Fibroblast of lung (primary cell): ENCODE measurements at regions not wholly inside any gene's neighbourhood (a gene's known extent, or its start where the extent isn't known, plus 50 kb on each side); places are given as distances from the start of the nearest gene placed in this dataset.

ENCODE experiments used
- DNase-seq, 2 donors: peaks; one replicate each; pipeline versions ENCODE4 v3.0.0 to v3.0.0-alpha.2; 2010; ENCODE audit warnings: low read depth in 2 of 2
- H2AFZ ChIP-seq: 2 replicates; pipeline ENCODE4 v1.5.1; 2012; ENCODE audit warnings: low read length, control low read depth, inconsistent platforms
- H3K27ac ChIP-seq: 2 replicates; pipeline ENCODE4 v1.5.1; 2011; ENCODE audit warnings: low read length, control low read depth; ENCODE audit not compliant: insufficient read depth
- H3K27me3 ChIP-seq: 2 replicates; pipeline ENCODE4 v1.5.1; 2011; ENCODE audit warnings: mild to moderate bottlenecking, low read length; ENCODE audit not compliant: control insufficient read depth, insufficient read depth
- H3K36me3 ChIP-seq: 2 replicates; pipeline ENCODE4 v1.5.1; 2011; ENCODE audit warnings: low read length; ENCODE audit not compliant: control insufficient read depth, insufficient read depth
- H3K4me1 ChIP-seq: 2 replicates; pipeline ENCODE4 v1.5.1; 2011; ENCODE audit warnings: low read length; ENCODE audit not compliant: control insufficient read depth, insufficient read depth; ENCODE audit errors: extremely low read depth
- H3K4me2 ChIP-seq: 2 replicates; pipeline ENCODE4 v1.5.1; 2011; ENCODE audit warnings: low read length, control low read depth; ENCODE audit not compliant: insufficient read depth; ENCODE audit errors: extremely low read depth
- H3K4me3 ChIP-seq, 4 experiments: fragments of 200-600 bp in 1 of 4; sonication (generic) in 1 of 4; replicated peaks in 1 of 4; 2 replicates each; pipeline ENCODE4 v1.5.1; 2011 to 2016; ENCODE audit warnings: low read length in 4 of 4, low read depth in 3 of 4, mild to moderate bottlenecking in 3 of 4, control low read depth in 2 of 4, inconsistent platforms in 1 of 4, mixed read lengths in 1 of 4; ENCODE audit not compliant: insufficient read depth in 1 of 4; ENCODE audit errors: control extremely low read depth in 1 of 4
- H3K79me2 ChIP-seq: 2 replicates; pipeline ENCODE4 v1.5.1; 2012; ENCODE audit warnings: mild to moderate bottlenecking, low read length, inconsistent platforms; ENCODE audit not compliant: control insufficient read depth, insufficient read depth
- H3K9ac ChIP-seq: 2 replicates; pipeline ENCODE4 v1.5.1; 2011; ENCODE audit warnings: mild to moderate bottlenecking, low read length, control low read depth; ENCODE audit not compliant: insufficient read depth
- H3K9me3 ChIP-seq: 2 replicates; pipeline ENCODE4 v1.5.1; 2012; ENCODE audit warnings: low read depth, low read length; ENCODE audit not compliant: control insufficient read depth, insufficient read depth
- H4K20me1 ChIP-seq: 2 replicates; pipeline ENCODE4 v1.5.1; 2011; ENCODE audit warnings: low read length; ENCODE audit not compliant: control insufficient read depth, insufficient read depth; ENCODE audit errors: extremely low read depth
- EZH2 ChIP-seq: IDR thresholded peaks from 2 replicates; pipeline ENCODE4 v1.5.1; 2012; ENCODE audit warnings: low read length, control low read depth, mild to moderate bottlenecking; ENCODE audit errors: missing control alignments
- TF ChIP-seq, protein P1 (sequence below), 2 donors: IDR thresholded peaks in 1 of 2; conservative IDR thresholded peaks in 1 of 2; 1 replicate in 1 of 2; 2 replicates in 1 of 2; pipeline ENCODE4 v1.5.1; 2011 to 2012; ENCODE audit warnings: low read length in 2 of 2, control low read depth in 1 of 2, inconsistent platforms in 1 of 2, low read depth in 1 of 2, mild to moderate bottlenecking in 1 of 2

- Histone ChIP-seq H3K9me3 (no peaks in the 10 kb centered on the region), H3K27ac (no peak overlapping the region), H4K20me1 (no peaks in the 10 kb centered on the region), H3K27me3 (no peaks in the 10 kb centered on the region), H3K4me1 (no peaks in the 10 kb centered on the region), H3K79me2 (no peaks in the 10 kb centered on the region), H3K36me3 (no peaks in the 10 kb centered on the region), H3K9ac (no peak overlapping the region), H3K4me3 (no peak overlapping the region), H2AFZ (no peak overlapping the region), H3K4me2 (no peak overlapping the region)
- TF ChIP-seq EZH2 = no peak
- TF ChIP-seq, protein P1, sequence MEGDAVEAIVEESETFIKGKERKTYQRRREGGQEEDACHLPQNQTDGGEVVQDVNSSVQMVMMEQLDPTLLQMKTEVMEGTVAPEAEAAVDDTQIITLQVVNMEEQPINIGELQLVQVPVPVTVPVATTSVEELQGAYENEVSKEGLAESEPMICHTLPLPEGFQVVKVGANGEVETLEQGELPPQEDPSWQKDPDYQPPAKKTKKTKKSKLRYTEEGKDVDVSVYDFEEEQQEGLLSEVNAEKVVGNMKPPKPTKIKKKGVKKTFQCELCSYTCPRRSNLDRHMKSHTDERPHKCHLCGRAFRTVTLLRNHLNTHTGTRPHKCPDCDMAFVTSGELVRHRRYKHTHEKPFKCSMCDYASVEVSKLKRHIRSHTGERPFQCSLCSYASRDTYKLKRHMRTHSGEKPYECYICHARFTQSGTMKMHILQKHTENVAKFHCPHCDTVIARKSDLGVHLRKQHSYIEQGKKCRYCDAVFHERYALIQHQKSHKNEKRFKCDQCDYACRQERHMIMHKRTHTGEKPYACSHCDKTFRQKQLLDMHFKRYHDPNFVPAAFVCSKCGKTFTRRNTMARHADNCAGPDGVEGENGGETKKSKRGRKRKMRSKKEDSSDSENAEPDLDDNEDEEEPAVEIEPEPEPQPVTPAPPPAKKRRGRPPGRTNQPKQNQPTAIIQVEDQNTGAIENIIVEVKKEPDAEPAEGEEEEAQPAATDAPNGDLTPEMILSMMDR (conservative IDR thresholded peaks at IDR 0.05 in 1 of 2, IDR thresholded peaks at IDR 0.05 in 1 of 2; ENCODE audit: low read depth in 1 of 2, low read length in 2 of 2) = no peak
- DNase-seq = no peak
Observed at GRCh38 chr2:122249673-122250072, 494.2 kb downstream of the TSN start.

- Histone ChIP-seq H4K20me1 (no peaks in the 10 kb centered on the region), H3K4me2 (no peak overlapping the region), H2AFZ (no peak overlapping the region), H3K9me3 (no peaks in the 10 kb centered on the region), H3K36me3 (no peaks in the 10 kb centered on the region), H3K79me2 (no peaks in the 10 kb centered on the region), H3K9ac (no peak overlapping the region), H3K4me1 (no peaks in the 10 kb centered on the region), H3K27ac (no peak overlapping the region), H3K4me3 (no peak overlapping the region), H3K27me3 (no peaks in the 10 kb centered on the region)
- TF ChIP-seq EZH2 = no peak
- TF ChIP-seq, protein P1 (conservative IDR thresholded peaks at IDR 0.05 in 1 of 2, IDR thresholded peaks at IDR 0.05 in 1 of 2; ENCODE audit: low read depth in 1 of 2, low read length in 2 of 2) = no peak
- no peak for DNase-seq
Observed at GRCh38 chr2:122251158-122251557, 495.7 kb downstream of the TSN start.

DNA sequence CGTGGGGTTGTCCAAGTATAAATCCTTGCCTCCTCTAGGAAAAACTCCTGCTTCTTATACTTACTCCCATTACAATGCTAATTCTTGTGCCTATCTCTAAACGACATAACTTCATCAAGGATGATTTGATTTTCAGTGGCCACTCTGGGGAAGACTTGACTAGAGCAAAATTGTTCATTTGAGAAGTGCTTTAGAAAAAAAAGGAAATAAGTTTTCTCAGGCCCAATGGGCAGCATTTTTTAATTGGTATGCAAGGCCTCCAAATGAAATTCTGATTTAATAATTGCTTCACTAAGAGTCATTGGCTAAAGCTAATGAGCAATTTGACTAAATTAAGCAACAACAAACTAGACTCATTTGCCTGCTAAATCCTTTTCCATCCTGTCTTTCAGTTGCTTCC lies 496.1 kb downstream of the TSN start:
- Histone ChIP-seq H3K9ac (no peak overlapping the region), H3K79me2 (no peaks in the 10 kb centered on the region), H4K20me1 (no peaks in the 10 kb centered on the region), H3K9me3 (no peaks in the 10 kb centered on the region), H3K27me3 (no peaks in the 10 kb centered on the region), H3K27ac (no peak overlapping the region), H3K4me1 (no peaks in the 10 kb centered on the region), H3K4me2 (no peak overlapping the region), H3K36me3 (no peaks in the 10 kb centered on the region), H2AFZ (no peak overlapping the region), H3K4me3 (no peak overlapping the region)
- no peak for DNase-seq
- TF ChIP-seq, protein P1 (conservative IDR thresholded peaks at IDR 0.05 in 1 of 2, IDR thresholded peaks at IDR 0.05 in 1 of 2; ENCODE audit: low read depth in 1 of 2, low read length in 2 of 2) = no peak
- no peak for TF ChIP-seq EZH2
